Neural crest cell (in vitro differentiated cells): ENCODE measurements at regions not wholly inside any gene's neighbourhood (a gene's known extent, or its start where the extent isn't known, plus 50 kb on each side); places are given as distances from the start of the nearest gene placed in this dataset.

Source experiments
- DNase-seq: peaks from one replicate; pipeline ENCODE4 v3.0.0; 2021; ENCODE audit warnings: low read depth, mixed read lengths, low spot score
- H3K27ac Mint-ChIP-seq: one replicate; pipeline ENCODE4 v1.8.0; 2021; ENCODE audit warnings: mild to moderate bottlenecking, mixed read lengths; ENCODE audit not compliant: unreplicated experiment
- H3K27me3 Mint-ChIP-seq: 2 replicates; pipeline ENCODE4 v1.8.0; 2021; ENCODE audit warnings: low read depth, mild to moderate bottlenecking, mixed read lengths
- H3K36me3 Mint-ChIP-seq: 2 replicates; pipeline ENCODE4 v1.8.0; 2021; ENCODE audit warnings: low read depth, mild to moderate bottlenecking, mixed read lengths
- H3K4me1 Mint-ChIP-seq: 2 replicates; pipeline ENCODE4 v1.8.0; 2021; ENCODE audit warnings: mixed read lengths
- H3K4me3 Mint-ChIP-seq: one replicate; pipeline ENCODE4 v1.8.0; 2021; ENCODE audit warnings: mild to moderate bottlenecking, mixed read lengths
- H3K9me3 Mint-ChIP-seq: 2 replicates; pipeline ENCODE4 v1.8.0; 2021; ENCODE audit warnings: mixed read lengths
- CTCF ChIP-seq: fragments of 200-600 bp; sonication (generic); conservative IDR thresholded peaks from 2 replicates; pipeline ENCODE4 v1.5.0; 2021; ENCODE audit warnings: antibody characterized with exemption, mild to moderate bottlenecking

GRCh38 chr14:101501858-101502615 is 59.3 kb upstream of the DIO3 start:
- H3K27ac Mint-ChIP-seq = no peak overlapping the region
- H3K36me3 Mint-ChIP-seq = no peaks in the 10 kb centered on the region
- H3K27me3 Mint-ChIP-seq = peaks cover 13% of the 10 kb centered on the region
- peaks cover 20% of the 10 kb centered on the region for H3K4me1 Mint-ChIP-seq
- DNase-seq = no peak
- no peaks in the 10 kb centered on the region for H3K9me3 Mint-ChIP-seq
- no peak for TF ChIP-seq CTCF
- H3K4me3 Mint-ChIP-seq = no peak overlapping the region

DNA sequence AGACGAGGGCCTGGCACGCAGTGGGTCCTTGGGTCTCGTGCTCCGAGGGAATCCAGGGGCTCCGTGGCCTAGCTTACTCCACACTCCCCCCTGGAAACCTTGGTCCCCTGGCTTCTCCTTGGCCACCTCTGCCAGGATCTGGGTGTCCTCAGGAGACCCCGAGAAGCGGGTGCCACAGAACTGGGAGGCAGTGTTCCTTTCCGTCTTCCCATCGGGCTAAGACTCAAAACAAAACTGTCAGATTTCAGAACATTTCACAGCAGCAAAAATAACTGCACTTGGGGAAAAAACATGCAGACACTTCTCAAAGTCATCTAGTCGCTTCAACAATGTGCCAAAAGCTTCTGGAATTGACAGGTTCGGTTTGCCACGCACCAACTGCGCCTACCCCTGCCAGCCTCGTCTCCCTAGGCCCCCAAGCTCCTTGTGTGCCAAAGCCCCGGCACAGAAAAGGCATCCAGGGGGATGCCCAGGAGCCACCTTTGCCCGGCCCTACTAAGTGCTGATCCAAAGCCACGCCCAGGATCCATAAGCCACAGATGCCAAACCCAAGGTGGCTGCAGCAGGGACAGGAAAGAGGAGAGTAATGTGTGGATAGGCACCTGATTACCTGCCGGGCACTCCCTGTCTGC is 58.4 kb upstream of the DIO3 start:
- TF ChIP-seq CTCF = no peak
- Mint-ChIP-seq H3K27me3 (peaks cover 13% of the 10 kb centered on the region), H3K36me3 (no peaks in the 10 kb centered on the region), H3K9me3 (no peaks in the 10 kb centered on the region), H3K27ac (no peak overlapping the region), H3K4me1 (peaks cover 12% of the 10 kb centered on the region), H3K4me3 (no peak overlapping the region)
- DNase-seq = no peak

DNA sequence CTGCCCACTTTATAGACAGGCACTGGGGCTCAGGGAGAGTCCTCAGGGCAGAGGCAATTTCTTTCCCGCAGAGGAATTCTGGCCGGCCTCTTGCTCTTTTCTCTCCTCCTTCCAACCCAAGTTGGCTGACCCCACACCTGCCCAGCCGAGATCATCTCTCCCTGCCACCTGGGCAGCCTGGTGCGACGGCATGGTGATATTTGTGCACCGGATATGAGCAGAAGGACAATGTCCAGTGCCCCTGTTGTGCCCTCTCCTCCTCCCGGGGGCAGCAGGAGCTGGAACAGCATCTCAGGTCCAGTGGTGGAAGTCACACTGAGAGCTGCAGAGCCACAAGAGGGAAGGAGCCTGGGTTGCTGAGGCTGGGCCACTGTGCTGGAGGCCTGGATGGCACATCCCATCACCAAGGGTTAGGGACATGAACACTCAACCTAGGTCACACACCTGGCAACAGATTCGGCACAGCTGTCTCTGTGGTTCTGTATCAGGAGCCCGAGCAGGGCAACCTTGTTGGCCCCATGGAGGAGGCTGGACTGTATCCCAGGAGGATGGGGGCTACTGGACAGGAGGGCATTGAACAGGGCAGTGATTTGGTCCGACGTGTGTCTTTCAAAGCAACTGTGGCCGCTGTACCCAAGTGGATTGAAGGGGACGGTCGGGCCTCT is 57.7 kb upstream of the DIO3 start:
- no peak for TF ChIP-seq CTCF
- no peak for DNase-seq
- Mint-ChIP-seq H3K4me1 (peaks cover 7% of the 10 kb centered on the region), H3K27ac (no peak overlapping the region), H3K36me3 (no peaks in the 10 kb centered on the region), H3K4me3 (no peak overlapping the region), H3K9me3 (no peaks in the 10 kb centered on the region), H3K27me3 (peaks cover 13% of the 10 kb centered on the region)

DNA sequence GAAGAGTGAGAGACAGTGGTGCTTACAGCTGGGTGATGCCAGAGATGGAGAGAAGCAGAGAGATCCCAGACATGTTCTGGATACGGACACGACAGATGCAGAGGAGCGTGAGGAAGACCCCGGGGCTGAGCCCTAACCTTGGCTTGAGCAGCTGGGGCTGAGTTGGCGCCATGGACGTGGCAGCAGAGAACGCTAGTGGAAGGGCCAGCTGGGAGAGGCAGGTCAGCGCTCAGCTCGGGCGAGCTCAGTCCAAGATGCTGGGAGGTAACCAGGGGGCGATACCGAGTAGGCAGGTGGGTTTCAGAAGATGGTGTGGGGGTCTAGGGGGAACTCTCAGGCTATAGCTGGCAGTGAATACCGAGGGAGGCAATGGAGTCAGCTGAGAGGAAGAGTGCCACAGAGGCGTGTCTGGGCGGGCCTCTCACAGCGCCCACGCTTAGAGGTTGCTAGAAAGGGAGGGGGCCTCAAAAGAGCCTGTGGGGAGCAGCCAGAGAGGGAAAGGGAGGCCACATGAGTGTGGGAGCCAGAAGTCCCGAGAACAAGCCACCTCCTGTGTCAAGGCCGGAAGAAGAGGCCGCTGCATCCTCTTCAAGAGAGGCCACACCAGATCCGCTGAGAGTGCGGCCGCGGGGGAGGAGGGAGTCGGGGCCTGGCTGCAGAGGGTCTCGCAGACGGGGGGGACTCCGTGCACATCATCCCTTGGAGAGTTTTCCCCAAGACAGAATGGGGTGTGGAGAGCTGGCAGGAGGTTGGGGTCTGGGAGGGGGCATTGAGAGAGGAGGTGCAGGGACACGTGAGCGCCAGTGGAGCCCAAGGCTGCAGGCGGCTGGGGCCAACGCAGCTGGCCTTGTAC is 57.0 kb upstream of the DIO3 start:
- Mint-ChIP-seq H3K4me3 (no peak overlapping the region), H3K27ac (no peak overlapping the region), H3K27me3 (peaks cover 13% of the 10 kb centered on the region), H3K36me3 (no peaks in the 10 kb centered on the region), H3K4me1 (peaks cover 7% of the 10 kb centered on the region), H3K9me3 (no peaks in the 10 kb centered on the region)
- no peak for TF ChIP-seq CTCF
- no peak for DNase-seq

DNA sequence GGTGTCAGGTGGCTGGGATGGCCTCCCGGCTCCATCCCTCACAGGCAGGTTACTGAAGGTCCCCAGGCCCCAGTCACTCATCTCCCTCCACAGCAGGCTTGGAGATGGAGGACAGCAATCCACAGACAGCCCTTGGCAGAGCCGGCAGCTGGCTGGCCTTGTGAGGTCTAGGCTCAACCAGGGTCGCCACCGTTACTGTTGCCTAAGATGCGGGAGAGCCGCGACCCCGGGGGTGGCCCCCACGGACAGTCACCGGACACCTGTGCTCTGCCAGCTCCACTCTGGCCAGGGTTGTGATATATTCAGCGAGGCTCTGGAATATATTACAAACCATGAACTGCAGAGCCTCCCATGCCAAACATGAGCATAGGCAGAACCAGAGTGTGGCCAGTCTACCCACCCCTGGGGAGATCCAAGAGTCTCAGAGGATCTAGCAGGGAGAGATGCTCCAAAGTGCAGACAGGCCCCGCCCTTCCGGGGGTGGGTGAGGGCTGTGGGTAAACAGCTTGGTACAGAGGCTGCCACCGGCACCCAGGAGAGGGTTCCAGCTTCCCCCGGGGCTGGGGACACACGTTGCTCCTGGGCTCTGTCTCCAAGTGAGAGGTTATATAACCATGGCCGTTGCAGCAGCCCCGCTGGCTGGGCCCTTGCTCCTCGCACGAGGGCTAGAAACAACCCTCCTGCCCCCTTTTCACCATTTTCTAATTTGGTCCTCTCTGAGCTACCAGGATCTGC is 55.9 kb upstream of the DIO3 start:
- peaks cover 7% of the 10 kb centered on the region for H3K4me1 Mint-ChIP-seq
- no peak overlapping the region for H3K27ac Mint-ChIP-seq
- TF ChIP-seq CTCF = no peak
- no peaks in the 10 kb centered on the region for H3K9me3 Mint-ChIP-seq
- H3K36me3 Mint-ChIP-seq = no peaks in the 10 kb centered on the region
- H3K27me3 Mint-ChIP-seq = peaks cover 13% of the 10 kb centered on the region
- H3K4me3 Mint-ChIP-seq = no peak overlapping the region
- DNase-seq = no peak
